K562 (cell line): ENCODE measurements at regions not wholly inside any gene's neighbourhood (a gene's known extent, or its start where the extent isn't known, plus 50 kb on each side); places are given as distances from the start of the nearest gene placed in this dataset.

Experiments used
- ATAC-seq: fragments of 200-7000 bp; cut with Tn5 transposase; 3 replicates; pipeline ENCODE4 v1.9.1; 2020; ENCODE audit warnings: moderate library complexity
- BruUV-seq: library from RNA; stranded (reverse); fragments of 400-500 nt; replicated peaks from 2 replicates; lab custom pipeline; 2021; lab: Mats Ljungman, UMichigan
- CTCF ChIA-PET: fragments of 300-600 bp; formaldehyde crosslinking; extraction: SDS; loops from one replicate; lab custom pipeline; 2021; ENCODE audit warnings: low intra/inter-chr PET ratio; lab: Yijun Ruan, JAX
- POLR2A ChIA-PET: fragments of 300-600, 350-650 bp; sonication (Branson Sonifier 250); formaldehyde crosslinking; extraction: SDS; loops from one replicate; lab custom pipeline; 2021; ENCODE audit warnings: antibody characterized with exemption, inconsistent platforms; lab: Yijun Ruan, JAX
- DNase-seq, 4 experiments: peaks; one replicate each; pipeline versions ENCODE4 v3.0.0 to v3.0.0-alpha.2; 2011 to 2018; ENCODE audit warnings: low spot score in 3 of 4, mixed read lengths in 3 of 4; ENCODE audit errors: extremely low read depth in 1 of 4
- FAIRE-seq: peaks from 2 replicates; lab custom pipeline; 2011; peaks lifted over from hg19 to GRCh38; lab: Jason Lieb, UNC
- H2AFZ ChIP-seq: 2 replicates; pipeline ENCODE4 v1.6.0; 2011; ENCODE audit warnings: low read depth, low read length, control low read depth, inconsistent platforms
- H3K27ac ChIP-seq: fragments of 200-600 bp; 3 replicates; pipeline ENCODE4 v1.8.0; 2011; ENCODE audit warnings: low read depth, mild to moderate bottlenecking, control low read depth, inconsistent platforms, low read length, moderate library complexity, mixed read lengths; ENCODE audit errors: extremely low read depth
- H3K27me3 ChIP-seq, 2 experiments: fragments of 300-600 bp in 1 of 2; 2 replicates in 1 of 2; 3 replicates in 1 of 2; pipeline versions ENCODE4 v1.6.0 to v1.8.0; 2011; ENCODE audit warnings: inconsistent platforms in 2 of 2, low read length in 2 of 2, mild to moderate bottlenecking in 1 of 2, mixed read lengths in 1 of 2, moderate library complexity in 1 of 2; ENCODE audit not compliant: control insufficient read depth in 2 of 2, insufficient read depth in 2 of 2
- H3K36me3 ChIP-seq: fragments of 300-600 bp; 3 replicates; pipeline ENCODE4 v1.8.0; 2011; ENCODE audit warnings: mild to moderate bottlenecking, low read length, inconsistent platforms; ENCODE audit not compliant: control insufficient read depth, insufficient read depth
- H3K4me1 ChIP-seq, 2 experiments: fragments of 200-600 bp in 1 of 2; replicated peaks in 1 of 2; 2 replicates in 1 of 2; 3 replicates in 1 of 2; pipeline versions ENCODE4 v1.5.1 to v1.8.0; 2011; ENCODE audit warnings: inconsistent platforms in 2 of 2, low read length in 2 of 2, mild to moderate bottlenecking in 1 of 2, mixed read lengths in 1 of 2, moderate library complexity in 1 of 2; ENCODE audit not compliant: control insufficient read depth in 2 of 2, insufficient read depth in 2 of 2
- H3K4me2 ChIP-seq: 2 replicates; pipeline ENCODE4 v1.6.1; 2011; ENCODE audit warnings: low read length, control low read depth, inconsistent platforms, mixed read lengths; ENCODE audit not compliant: insufficient read depth
- H3K4me3 ChIP-seq: fragments of 200-600 bp; sonication (generic), shearing (Covaris generic); 2 replicates; pipeline ENCODE4 v1.5.1; 2016; ENCODE audit warnings: control low read depth, inconsistent platforms
- H3K79me2 ChIP-seq: fragments of 200-600 bp; 3 replicates; pipeline ENCODE4 v1.8.0; 2011; ENCODE audit warnings: low read length, inconsistent platforms; ENCODE audit not compliant: control insufficient read depth, insufficient read depth
- H3K9ac ChIP-seq, 2 experiments: 2 replicates each; pipeline versions ENCODE4 v1.6.0 to v1.6.1; 2011; ENCODE audit warnings: low read depth in 2 of 2, low read length in 2 of 2, control low read depth in 1 of 2, inconsistent platforms in 1 of 2, mild to moderate bottlenecking in 1 of 2, mixed read lengths in 1 of 2; ENCODE audit not compliant: insufficient read depth in 1 of 2
- H3K9me1 ChIP-seq: one replicate; pipeline ENCODE4 v1.6.0; 2011; ENCODE audit warnings: inconsistent platforms, mild to moderate bottlenecking, low read length, moderate library complexity; ENCODE audit not compliant: control insufficient read depth, insufficient read depth
- H3K9me3 ChIP-seq: replicated peaks from 2 replicates; pipeline ENCODE4 v1.5.1; 2011; ENCODE audit warnings: low read depth, low read length, inconsistent platforms; ENCODE audit not compliant: control insufficient read depth, insufficient read depth
- H4K20me1 ChIP-seq: replicated peaks from 2 replicates; pipeline ENCODE4 v1.6.1; 2011; ENCODE audit warnings: low read length, inconsistent platforms, mixed read lengths; ENCODE audit not compliant: control insufficient read depth, insufficient read depth
- AFF1 ChIP-seq, 2 experiments: fragments of 450-650 bp; IDR thresholded peaks; 2 replicates each; pipeline ENCODE4 v1.6.1; 2018; ENCODE audit warnings: mild to moderate bottlenecking in 2 of 2, low read depth in 1 of 2; ENCODE audit not compliant: partially characterized antibody in 2 of 2
- BACH1 ChIP-seq: fragments of 200-800 bp; sonication (Bioruptor generic); IDR thresholded peaks from 2 replicates; pipeline ENCODE4 v1.6.1; 2016; ENCODE audit warnings: missing genetic modification characterization, missing compliant biosample characterization
- HDAC2 ChIP-seq: fragments of 450-650 bp; IDR thresholded peaks from 2 replicates; pipeline ENCODE4 v1.6.1; 2016; ENCODE audit warnings: mild to moderate bottlenecking
- HINFP ChIP-seq: fragments of 450-650 bp; conservative IDR thresholded peaks from 2 replicates; pipeline ENCODE4 v1.6.1; 2016; ENCODE audit warnings: missing genetic modification characterization, low read depth, mild to moderate bottlenecking, control low read depth, missing compliant biosample characterization
- KAT7 ChIP-seq: sonication (generic); formaldehyde crosslinking; IDR thresholded peaks from 2 replicates; pipeline ENCODE4 v1.8.0; 2022; ENCODE audit warnings: missing genetic modification reagents, mild to moderate bottlenecking, borderline replicate concordance
- LCOR ChIP-seq: sonication (generic); formaldehyde crosslinking; IDR thresholded peaks from 2 replicates; pipeline ENCODE4 v1.8.0; 2022; ENCODE audit warnings: mild to moderate bottlenecking, missing genetic modification reagents
- MAFF ChIP-seq: IDR thresholded peaks from 2 replicates; pipeline ENCODE4 v1.6.1; 2012; ENCODE audit warnings: low read length, improper control_type of control experiment
- MEF2A ChIP-seq: IDR thresholded peaks from 2 replicates; pipeline ENCODE4 v1.6.1; 2011; ENCODE audit warnings: low read depth, mild to moderate bottlenecking, low read length, moderate library complexity; ENCODE audit not compliant: control insufficient read depth
- RFX7 ChIP-seq: fragments of 250-450 bp; sonication (Bioruptor Pico); IDR thresholded peaks from 2 replicates; pipeline ENCODE4 v1.5.1; 2021; ENCODE audit warnings: mild to moderate bottlenecking
- SNRNP70 ChIP-seq: fragments of 200-400 bp; formaldehyde crosslinking; optimal IDR thresholded peaks from 2 replicates; pipeline ENCODE3; 2017; ENCODE audit warnings: low read depth, low read length
- STAT5A ChIP-seq: IDR thresholded peaks from 2 replicates; pipeline ENCODE4 v1.6.1; 2012; ENCODE audit warnings: low read length, inconsistent platforms, borderline replicate concordance
- STAT5B ChIP-seq: fragments of 250-450 bp; sonication (Bioruptor Pico); IDR thresholded peaks from 2 replicates; pipeline ENCODE4 v1.8.0; 2021; ENCODE audit warnings: mild to moderate bottlenecking, inconsistent platforms
- XRCC3 ChIP-seq: fragments of 450-650 bp; IDR thresholded peaks from 2 replicates; pipeline ENCODE4 v1.6.1; 2017; ENCODE audit warnings: mild to moderate bottlenecking, moderate library complexity
- ZBTB43 ChIP-seq: sonication (generic); formaldehyde crosslinking; IDR thresholded peaks from 2 replicates; pipeline ENCODE4 v1.8.0; 2023; ENCODE audit warnings: mild to moderate bottlenecking, missing genetic modification reagents
- ZNF384 ChIP-seq: IDR thresholded peaks from 2 replicates; pipeline ENCODE4 v1.6.1; 2012; ENCODE audit warnings: low read depth, low read length, improper control_type of control experiment
- ZNF586 ChIP-seq: fragments of 450-650 bp; formaldehyde crosslinking; conservative IDR thresholded peaks from 2 replicates; pipeline ENCODE4 v1.4.0; 2020; ENCODE audit warnings: mild to moderate bottlenecking, moderate library complexity
- WGBS: fragments of 100-300 bp; shearing (Covaris generic); methylation state at CpG from one replicate; pipeline ENCODE4 v1.1.6; 2016; ENCODE audit warnings: low coverage, mixed read lengths; ENCODE audit not compliant: insufficient coverage; ENCODE audit errors: missing lambda C conversion rate; 5-methylcytosine and 5-hydroxymethylcytosine counted together
- in situ Hi-C: fragments of 300-500 bp; cut with MboI; formaldehyde crosslinking; loops from 4 replicates; pipeline ENCODE4 v1.15.0; 2018; ENCODE audit warnings: inconsistent platforms, mixed read lengths
- intact Hi-C: fragments of 100-400 bp; cut with micrococcal nuclease; formaldehyde crosslinking; loops from 2 replicates; pipeline ENCODE4 v1.14.2; 2022

- TF ChIP-seq XRCC3, result no peak
- no peak for TF ChIP-seq RFX7 (CRISPR knock-in tag)
- no peak for TF ChIP-seq HDAC2
- no peak for TF ChIP-seq HINFP (tag)
These were observed 316.6 kb upstream of the ANKRD30A start (continued) for GRCh38 chr10:36808625-36809362.

GRCh38 chr10:36803229-36803628, 322.2 kb upstream of the ANKRD30A start:
- in situ Hi-C loops, result no loop called here
- H4K20me1 ChIP-seq, result no peaks in the 10 kb centered on the region
- H3K27ac ChIP-seq, result no peak overlapping the region
- no peaks in the 10 kb centered on the region for H3K79me2 ChIP-seq
- no peaks in the 10 kb centered on the region; the same call in 1 of the 2 replicates for H3K9me3 ChIP-seq
- DNase-seq (no peak), ATAC-seq (no peak), FAIRE-seq (no peak)
- H3K36me3 ChIP-seq, result no peaks in the 10 kb centered on the region
- intact Hi-C loops, result no loop called here
- H3K4me1 ChIP-seq, result no peaks in the 10 kb centered on the region
- no peaks in the 10 kb centered on the region for H3K27me3 ChIP-seq
- H3K4me3 ChIP-seq, result no peak overlapping the region
- ChIA-PET POLR2A (no interaction called here), CTCF (no interaction called here)
- WGBS, result 2% methylated on average over 6 of the region's 6 CpGs
- H3K9me1 ChIP-seq, result no peaks in the 10 kb centered on the region
- H2AFZ ChIP-seq, result no peak overlapping the region
- BruUV-seq, result no TSS peak
- H3K4me2 ChIP-seq, result no peak overlapping the region
- H3K9ac ChIP-seq, result no peak overlapping the region
- TF ChIP-seq STAT5B (no peak), KAT7 (CRISPR knock-in tag) (no peak), ZNF384 (no peak), ZNF586 (CRISPR knock-in tag) (no peak), MEF2A (no peak), ZBTB43 (CRISPR knock-in tag) (no peak), SNRNP70 (no peak), LCOR (CRISPR knock-in tag) (no peak), STAT5A (no peak), BACH1 (tag) (no peak), AFF1 (IDR thresholded peaks at IDR 0.05; ENCODE audit: low read depth in 1 of 2, partially characterized antibody in 2 of 2) (no peak), MAFF (no peak)
